ENCODE measurements at regions not wholly inside any gene's neighbourhood (a gene's known extent, or its start where the extent isn't known, plus 50 kb on each side); places are given as distances from the start of the nearest gene placed in this dataset.

GRCh38 chr5:24918676-24919075, 273.9 kb upstream of the CDH10 start:
- Histone ChIP-seq H3K4me3 (no peak overlapping the region), H3K4me1 (no peaks in the 10 kb centered on the region), H3K4me2 (no peak overlapping the region), H3K9me3 (no peaks in the 10 kb centered on the region; the same call in 2 of the 3 replicates), H3K27ac (no peak overlapping the region)
- ChIA-PET POLR2A (no interaction called here), CTCF (no interaction called here)
- no peak for ATAC-seq
- no peak for DNase-seq (ENCODE audit: low read depth in 1 of 2, low spot score in 1 of 2)
- no peak for FAIRE-seq
- TF ChIP-seq CTCF (IDR thresholded peaks at IDR 0.05) (no peak), E2F6 (IDR thresholded peaks at IDR 0.05; ENCODE audit: borderline replicate concordance, low read depth) (no peak), RAD21 (conservative IDR thresholded peaks at IDR 0.05 in 1 of 2, IDR thresholded peaks at IDR 0.05 in 1 of 2) (no peak), REST (IDR thresholded peaks at IDR 0.05) (no peak), RCOR1 (IDR thresholded peaks at IDR 0.05; ENCODE audit: low read depth, low read length) (no peak), HOXB5 (CRISPR knock-in tag; IDR thresholded peaks at IDR 0.05) (no peak), FOXS1 (CRISPR knock-in tag; IDR thresholded peaks at IDR 0.05) (no peak), RFX5 (IDR thresholded peaks at IDR 0.05) (no peak), HDAC2 (IDR thresholded peaks at IDR 0.05) (no peak), PHF8 (IDR thresholded peaks at IDR 0.05; ENCODE audit: borderline replicate concordance, low read depth) (no peak), CHD2 (IDR thresholded peaks at IDR 0.05; ENCODE audit: low read length, partially characterized antibody) (no peak), TP53 (CRISPR knock-in tag; IDR thresholded peaks at IDR 0.05) (no peak), HOXA7 (CRISPR knock-in tag; IDR thresholded peaks at IDR 0.05) (no peak), ATOH8 (CRISPR knock-in tag; IDR thresholded peaks at IDR 0.05; ENCODE audit: low read depth) (no peak), SMC3 (IDR thresholded peaks at IDR 0.05) (no peak), ESRRA (IDR thresholded peaks at IDR 0.05; ENCODE audit: borderline replicate concordance, low read length) (no peak)
- WGBS (ENCODE audit: missing lambda C conversion rate) = 38% methylated on average over 1 of the region's 1 CpG

- no peak overlapping the region for H3K4me3 ChIP-seq
- TF ChIP-seq REST (IDR thresholded peaks at IDR 0.05) (no peak), ZSCAN20 (CRISPR knock-in tag; IDR thresholded peaks at IDR 0.05) (no peak), SREBF2 (IDR thresholded peaks at IDR 0.05) (no peak), KDM1A (IDR thresholded peaks at IDR 0.05; ENCODE audit: low read depth) (no peak)
- ChIA-PET POLR2A (no interaction called here), CTCF (no interaction called here)
- no peak overlapping the region for H3K4me2 ChIP-seq
- no peaks in the 10 kb centered on the region for H3K4me1 ChIP-seq
- H3K27ac ChIP-seq = no peak overlapping the region
- no peak for FAIRE-seq
- ATAC-seq = no peak
- DNase-seq (ENCODE audit: low read depth in 1 of 2, low spot score in 1 of 2) = no peak
- no peaks in the 10 kb centered on the region; the same call in 2 of the 3 replicates for H3K9me3 ChIP-seq
- 58% methylated on average over 2 of the region's 2 CpGs for WGBS (ENCODE audit: missing lambda C conversion rate)
Measured at GRCh38 chr5:24916863-24917262, 272.1 kb upstream of the CDH10 start.
